HCT116 (cell line): ENCODE measurements at regions not wholly inside any gene's neighbourhood (a gene's known extent, or its start where the extent isn't known, plus 50 kb on each side); places are given as distances from the start of the nearest gene placed in this dataset.

ENCODE experiments used
- CBX3 ChIP-seq: IDR thresholded peaks from 2 replicates; pipeline ENCODE4 v1.6.1; 2012; ENCODE audit warnings: low read depth
- EGR1 ChIP-seq: IDR thresholded peaks from 2 replicates; pipeline ENCODE4 v1.6.1; 2012; ENCODE audit warnings: low read depth
- EZH2 ChIP-seq: fragments of 200-600 bp; sonication (generic); IDR thresholded peaks from 2 replicates; pipeline ENCODE4 v1.6.1; 2017; ENCODE audit warnings: antibody characterized with exemption, mixed run types
- EZH2phosphoT487 ChIP-seq: fragments of 200-600 bp; IDR thresholded peaks from 2 replicates; pipeline ENCODE4 v1.6.1; 2018; ENCODE audit warnings: antibody characterized with exemption, borderline replicate concordance
- JUND ChIP-seq: IDR thresholded peaks from 2 replicates; pipeline ENCODE4 v1.6.1; 2012
- POLR2A ChIP-seq: IDR thresholded peaks from 2 replicates; pipeline ENCODE4 v1.7.0; 2011; ENCODE audit warnings: borderline replicate concordance; ENCODE audit not compliant: insufficient read depth, insufficient read length; ENCODE audit errors: extremely low read depth
- POLR2AphosphoS5 ChIP-seq: IDR thresholded peaks from 2 replicates; pipeline ENCODE4 v1.6.1; 2011; ENCODE audit warnings: mild to moderate bottlenecking, low read depth, low read length, moderate library complexity
- RAD21 ChIP-seq: IDR thresholded peaks from 2 replicates; pipeline ENCODE4 v1.6.1; 2012; ENCODE audit warnings: low read depth, mild to moderate bottlenecking
- SP1 ChIP-seq: IDR thresholded peaks from 2 replicates; pipeline ENCODE4 v1.6.1; 2012; ENCODE audit warnings: low read depth
- TF ChIP-seq, protein P1 (sequence below), 3 experiments: fragments of 200-600 bp in 1 of 3; sonication (generic) in 1 of 3; IDR thresholded peaks in 2 of 3; conservative IDR thresholded peaks in 1 of 3; 2 replicates each; pipeline ENCODE4 v1.5.1; 2012 to 2017; ENCODE audit warnings: low read depth in 2 of 3, low read length in 2 of 3, antibody characterized with exemption in 1 of 3, borderline replicate concordance in 1 of 3, control low read depth in 1 of 3, mild to moderate bottlenecking in 1 of 3, mixed read lengths in 1 of 3, mixed run types in 1 of 3, moderate library complexity in 1 of 3; ENCODE audit not compliant: insufficient read depth in 1 of 3
- TF ChIP-seq, protein P2 (sequence below): IDR thresholded peaks from 2 replicates; pipeline ENCODE4 v1.6.1; 2012
- TF ChIP-seq, protein P3 (sequence below): IDR thresholded peaks from 2 replicates; pipeline ENCODE4 v1.6.1; 2012; ENCODE audit warnings: low read depth

DNA sequence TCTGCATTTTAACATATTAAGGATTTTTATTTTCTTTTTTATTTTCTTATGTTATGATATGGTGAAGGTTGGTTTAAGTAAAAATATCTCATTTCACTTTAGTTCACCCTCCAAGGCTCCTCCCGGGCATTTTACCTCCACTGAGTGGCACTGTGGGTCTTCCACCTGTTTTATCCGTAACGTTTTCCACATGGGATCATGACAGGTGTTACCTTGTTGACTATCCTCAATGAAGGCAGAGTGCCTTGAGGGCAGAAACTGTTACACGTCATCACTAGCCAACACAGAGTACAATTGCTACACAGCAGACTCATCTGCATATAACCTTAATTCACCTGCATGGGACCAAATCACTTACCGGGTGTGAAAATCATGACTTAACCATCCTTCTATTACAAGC, 105.8 kb downstream of the GEMIN8 start:
- TF ChIP-seq, protein P1, sequence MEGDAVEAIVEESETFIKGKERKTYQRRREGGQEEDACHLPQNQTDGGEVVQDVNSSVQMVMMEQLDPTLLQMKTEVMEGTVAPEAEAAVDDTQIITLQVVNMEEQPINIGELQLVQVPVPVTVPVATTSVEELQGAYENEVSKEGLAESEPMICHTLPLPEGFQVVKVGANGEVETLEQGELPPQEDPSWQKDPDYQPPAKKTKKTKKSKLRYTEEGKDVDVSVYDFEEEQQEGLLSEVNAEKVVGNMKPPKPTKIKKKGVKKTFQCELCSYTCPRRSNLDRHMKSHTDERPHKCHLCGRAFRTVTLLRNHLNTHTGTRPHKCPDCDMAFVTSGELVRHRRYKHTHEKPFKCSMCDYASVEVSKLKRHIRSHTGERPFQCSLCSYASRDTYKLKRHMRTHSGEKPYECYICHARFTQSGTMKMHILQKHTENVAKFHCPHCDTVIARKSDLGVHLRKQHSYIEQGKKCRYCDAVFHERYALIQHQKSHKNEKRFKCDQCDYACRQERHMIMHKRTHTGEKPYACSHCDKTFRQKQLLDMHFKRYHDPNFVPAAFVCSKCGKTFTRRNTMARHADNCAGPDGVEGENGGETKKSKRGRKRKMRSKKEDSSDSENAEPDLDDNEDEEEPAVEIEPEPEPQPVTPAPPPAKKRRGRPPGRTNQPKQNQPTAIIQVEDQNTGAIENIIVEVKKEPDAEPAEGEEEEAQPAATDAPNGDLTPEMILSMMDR (IDR thresholded peaks at IDR 0.05 in 2 of 3, conservative IDR thresholded peaks at IDR 0.05 in 1 of 3; ENCODE audit: borderline replicate concordance in 1 of 3, insufficient read depth in 1 of 3, low read depth in 2 of 3, low read length in 2 of 3) = no peak
- TF ChIP-seq, protein P2, sequence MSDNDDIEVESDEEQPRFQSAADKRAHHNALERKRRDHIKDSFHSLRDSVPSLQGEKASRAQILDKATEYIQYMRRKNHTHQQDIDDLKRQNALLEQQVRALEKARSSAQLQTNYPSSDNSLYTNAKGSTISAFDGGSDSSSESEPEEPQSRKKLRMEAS = no peak
- TF ChIP-seq EZH2 (no peak), EZH2phosphoT487 (no peak), POLR2AphosphoS5 (no peak), POLR2A (no peak), SP1 (no peak), RAD21 (peak; percentile 28; the same call in 1 of the 2 replicates), CBX3 (no peak), EGR1 (no peak), JUND (no peak)
- TF ChIP-seq, protein P3, sequence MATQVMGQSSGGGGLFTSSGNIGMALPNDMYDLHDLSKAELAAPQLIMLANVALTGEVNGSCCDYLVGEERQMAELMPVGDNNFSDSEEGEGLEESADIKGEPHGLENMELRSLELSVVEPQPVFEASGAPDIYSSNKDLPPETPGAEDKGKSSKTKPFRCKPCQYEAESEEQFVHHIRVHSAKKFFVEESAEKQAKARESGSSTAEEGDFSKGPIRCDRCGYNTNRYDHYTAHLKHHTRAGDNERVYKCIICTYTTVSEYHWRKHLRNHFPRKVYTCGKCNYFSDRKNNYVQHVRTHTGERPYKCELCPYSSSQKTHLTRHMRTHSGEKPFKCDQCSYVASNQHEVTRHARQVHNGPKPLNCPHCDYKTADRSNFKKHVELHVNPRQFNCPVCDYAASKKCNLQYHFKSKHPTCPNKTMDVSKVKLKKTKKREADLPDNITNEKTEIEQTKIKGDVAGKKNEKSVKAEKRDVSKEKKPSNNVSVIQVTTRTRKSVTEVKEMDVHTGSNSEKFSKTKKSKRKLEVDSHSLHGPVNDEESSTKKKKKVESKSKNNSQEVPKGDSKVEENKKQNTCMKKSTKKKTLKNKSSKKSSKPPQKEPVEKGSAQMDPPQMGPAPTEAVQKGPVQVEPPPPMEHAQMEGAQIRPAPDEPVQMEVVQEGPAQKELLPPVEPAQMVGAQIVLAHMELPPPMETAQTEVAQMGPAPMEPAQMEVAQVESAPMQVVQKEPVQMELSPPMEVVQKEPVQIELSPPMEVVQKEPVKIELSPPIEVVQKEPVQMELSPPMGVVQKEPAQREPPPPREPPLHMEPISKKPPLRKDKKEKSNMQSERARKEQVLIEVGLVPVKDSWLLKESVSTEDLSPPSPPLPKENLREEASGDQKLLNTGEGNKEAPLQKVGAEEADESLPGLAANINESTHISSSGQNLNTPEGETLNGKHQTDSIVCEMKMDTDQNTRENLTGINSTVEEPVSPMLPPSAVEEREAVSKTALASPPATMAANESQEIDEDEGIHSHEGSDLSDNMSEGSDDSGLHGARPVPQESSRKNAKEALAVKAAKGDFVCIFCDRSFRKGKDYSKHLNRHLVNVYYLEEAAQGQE = no peak
